WTC11 (cell line): ENCODE measurements at regions not wholly inside any gene's neighbourhood (a gene's known extent, or its start where the extent isn't known, plus 50 kb on each side); places are given as distances from the start of the nearest gene placed in this dataset.

Experiments used
- CTCF ChIP-seq: fragments of 200-600 bp; IDR thresholded peaks from 2 replicates; pipeline ENCODE4 v1.8.0; 2022; ENCODE audit warnings: antibody characterized with exemption
- ETV6 ChIP-seq: sonication (generic); formaldehyde crosslinking; IDR thresholded peaks from 2 replicates; pipeline ENCODE4 v1.8.1; 2022; ENCODE audit warnings: mild to moderate bottlenecking, missing genetic modification reagents
- HMGA2 ChIP-seq: fragments of 250-450 bp; sonication (Bioruptor Pico); IDR thresholded peaks from 2 replicates; pipeline ENCODE4 v1.4.0; 2021; ENCODE audit warnings: mild to moderate bottlenecking, moderate library complexity
- MAX ChIP-seq: sonication (generic); formaldehyde crosslinking; IDR thresholded peaks from 2 replicates; pipeline ENCODE4 v1.8.0; 2022; ENCODE audit warnings: mild to moderate bottlenecking, missing genetic modification reagents
- MYBL2 ChIP-seq: sonication (generic); formaldehyde crosslinking; IDR thresholded peaks from 2 replicates; pipeline ENCODE4 v1.8.1; 2023; ENCODE audit warnings: mild to moderate bottlenecking, moderate library complexity, missing genetic modification reagents
- SP1 ChIP-seq: sonication (generic); formaldehyde crosslinking; conservative IDR thresholded peaks from 2 replicates; pipeline ENCODE4 v1.8.1; 2022; ENCODE audit warnings: missing genetic modification reagents
- ZNF532 ChIP-seq: fragments of 250-450 bp; sonication (Bioruptor Pico); IDR thresholded peaks from 2 replicates; pipeline ENCODE4 v1.9.0; 2021; ENCODE audit warnings: mild to moderate bottlenecking, borderline replicate concordance
- TF ChIP-seq, protein P1 (sequence below): sonication (generic); formaldehyde crosslinking; IDR thresholded peaks from 2 replicates; pipeline ENCODE4 v1.8.1; 2023; ENCODE audit warnings: mild to moderate bottlenecking, missing genetic modification reagents
- TF ChIP-seq, protein P2 (sequence below): sonication (generic); formaldehyde crosslinking; IDR thresholded peaks from 2 replicates; pipeline ENCODE4 v1.8.1; 2023; ENCODE audit warnings: mild to moderate bottlenecking, moderate library complexity, missing genetic modification reagents

- TF ChIP-seq HMGA2 (no peak), MAX (no peak), ETV6 (CRISPR knock-in tag) (no peak), ZNF532 (CRISPR knock-in tag) (no peak), CTCF (no peak), SP1 (CRISPR knock-in tag) (no peak), MYBL2 (CRISPR knock-in tag) (no peak)
- TF ChIP-seq, protein P1, sequence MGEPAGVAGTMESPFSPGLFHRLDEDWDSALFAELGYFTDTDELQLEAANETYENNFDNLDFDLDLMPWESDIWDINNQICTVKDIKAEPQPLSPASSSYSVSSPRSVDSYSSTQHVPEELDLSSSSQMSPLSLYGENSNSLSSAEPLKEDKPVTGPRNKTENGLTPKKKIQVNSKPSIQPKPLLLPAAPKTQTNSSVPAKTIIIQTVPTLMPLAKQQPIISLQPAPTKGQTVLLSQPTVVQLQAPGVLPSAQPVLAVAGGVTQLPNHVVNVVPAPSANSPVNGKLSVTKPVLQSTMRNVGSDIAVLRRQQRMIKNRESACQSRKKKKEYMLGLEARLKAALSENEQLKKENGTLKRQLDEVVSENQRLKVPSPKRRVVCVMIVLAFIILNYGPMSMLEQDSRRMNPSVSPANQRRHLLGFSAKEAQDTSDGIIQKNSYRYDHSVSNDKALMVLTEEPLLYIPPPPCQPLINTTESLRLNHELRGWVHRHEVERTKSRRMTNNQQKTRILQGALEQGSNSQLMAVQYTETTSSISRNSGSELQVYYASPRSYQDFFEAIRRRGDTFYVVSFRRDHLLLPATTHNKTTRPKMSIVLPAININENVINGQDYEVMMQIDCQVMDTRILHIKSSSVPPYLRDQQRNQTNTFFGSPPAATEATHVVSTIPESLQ: no peak
- TF ChIP-seq, protein P2, sequence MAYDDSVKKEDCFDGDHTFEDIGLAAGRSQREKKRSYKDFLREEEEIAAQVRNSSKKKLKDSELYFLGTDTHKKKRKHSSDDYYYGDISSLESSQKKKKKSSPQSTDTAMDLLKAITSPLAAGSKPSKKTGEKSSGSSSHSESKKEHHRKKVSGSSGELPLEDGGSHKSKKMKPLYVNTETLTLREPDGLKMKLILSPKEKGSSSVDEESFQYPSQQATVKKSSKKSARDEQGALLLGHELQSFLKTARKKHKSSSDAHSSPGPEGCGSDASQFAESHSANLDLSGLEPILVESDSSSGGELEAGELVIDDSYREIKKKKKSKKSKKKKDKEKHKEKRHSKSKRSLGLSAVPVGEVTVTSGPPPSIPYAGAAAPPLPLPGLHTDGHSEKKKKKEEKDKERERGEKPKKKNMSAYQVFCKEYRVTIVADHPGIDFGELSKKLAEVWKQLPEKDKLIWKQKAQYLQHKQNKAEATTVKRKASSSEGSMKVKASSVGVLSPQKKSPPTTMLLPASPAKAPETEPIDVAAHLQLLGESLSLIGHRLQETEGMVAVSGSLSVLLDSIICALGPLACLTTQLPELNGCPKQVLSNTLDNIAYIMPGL: no peak
These were observed 128.3 kb downstream of the TXNL1 start for GRCh38 chr18:56510108-56510507.
